Natural killer cell (primary cell): ENCODE measurements at regions not wholly inside any gene's neighbourhood (a gene's known extent, or its start where the extent isn't known, plus 50 kb on each side); places are given as distances from the start of the nearest gene placed in this dataset.

ENCODE experiments used
- ATAC-seq, 3 donors: fragments of 150-1000 bp in 2 of 3; fragments of 200-7000 bp in 1 of 3; cut with Tn5 transposase; 1 replicate in 1 of 3; 2 replicates in 2 of 3; pipeline ENCODE4 v1.10.0; 2021; ENCODE audit warnings: mild to moderate bottlenecking in 2 of 3, moderate library complexity in 2 of 3
- DNase-seq, 2 donors: peaks; one replicate each; pipeline versions ENCODE4 v3.0.0 to v3.0.0-alpha.2; 2013 to 2021; ENCODE audit warnings: mixed read lengths in 1 of 2
- H3K27ac ChIP-seq: one replicate; pipeline ENCODE4 v1.5.1; 2013; ENCODE audit warnings: mild to moderate bottlenecking, low read length
- H3K27me3 ChIP-seq: one replicate; pipeline ENCODE4 v1.6.1; 2013; ENCODE audit warnings: low read length; ENCODE audit not compliant: control insufficient read depth, insufficient read depth
- H3K36me3 ChIP-seq: one replicate; pipeline ENCODE4 v1.6.1; 2013; ENCODE audit warnings: low read length; ENCODE audit not compliant: control insufficient read depth, insufficient read depth
- H3K4me1 ChIP-seq: one replicate; pipeline ENCODE4 v1.6.1; 2013; ENCODE audit warnings: low read length; ENCODE audit not compliant: control insufficient read depth, insufficient read depth
- H3K4me3 ChIP-seq: one replicate; pipeline ENCODE4 v1.5.1; 2013; ENCODE audit warnings: low read length
- H3K9me3 ChIP-seq: one replicate; pipeline ENCODE4 v1.6.1; 2013; ENCODE audit warnings: low read length; ENCODE audit not compliant: control insufficient read depth, insufficient read depth
- H3K27ac Mint-ChIP-seq, 2 donors: one replicate each; pipeline ENCODE4 v1.8.0; 2022; ENCODE audit warnings: mild to moderate bottlenecking in 2 of 2, mixed read lengths in 2 of 2, moderate library complexity in 1 of 2
- H3K27me3 Mint-ChIP-seq, 2 donors: one replicate each; pipeline ENCODE4 v1.8.0; 2022; ENCODE audit warnings: low read depth in 2 of 2, mixed read lengths in 2 of 2
- H3K36me3 Mint-ChIP-seq: one replicate; pipeline ENCODE4 v1.8.0; 2022; ENCODE audit warnings: mixed read lengths
- H3K4me1 Mint-ChIP-seq, 2 donors: one replicate each; pipeline ENCODE4 v1.8.0; 2022; ENCODE audit warnings: mixed read lengths in 2 of 2
- H3K4me3 Mint-ChIP-seq: one replicate; pipeline ENCODE4 v1.8.0; 2022; ENCODE audit warnings: mild to moderate bottlenecking, moderate library complexity, mixed read lengths
- H3K9me3 Mint-ChIP-seq, 2 donors: one replicate each; pipeline ENCODE4 v1.8.0; 2022; ENCODE audit warnings: mixed read lengths in 2 of 2
- WGBS: methylation state at CpG from one replicate; pipeline ENCODE4 v1.1.7; 2013; ENCODE audit warnings: missing lambda C conversion rate; ENCODE audit not compliant: insufficient coverage; 5-methylcytosine and 5-hydroxymethylcytosine counted together
- intact Hi-C: fragments of 100-400 bp; cut with micrococcal nuclease; formaldehyde crosslinking; loops from one replicate; pipeline ENCODE4 v1.14.2; 2022
- TF ChIP-seq, protein P1 (sequence below): fragments of 200-600 bp; IDR thresholded peaks from one replicate; pipeline ENCODE4 v1.8.0; 2022; ENCODE audit warnings: antibody characterized with exemption

- no peak overlapping the region for H3K27ac ChIP-seq
- WGBS, result 73% methylated on average over 5 of the region's 6 CpGs
- peaks cover 3% of the 10 kb centered on the region for H3K9me3 ChIP-seq
- Mint-ChIP-seq H3K36me3 (peaks cover 10% of the 10 kb centered on the region), H3K4me1 (no peaks in the 10 kb centered on the region), H3K27me3 (no peaks in the 10 kb centered on the region), H3K27ac (no peak overlapping the region), H3K9me3 (peaks cover 21 to 22% of the 10 kb centered on the region in 2 donors), H3K4me3 (no peak overlapping the region)
- no peak for ATAC-seq
- TF ChIP-seq, protein P1, sequence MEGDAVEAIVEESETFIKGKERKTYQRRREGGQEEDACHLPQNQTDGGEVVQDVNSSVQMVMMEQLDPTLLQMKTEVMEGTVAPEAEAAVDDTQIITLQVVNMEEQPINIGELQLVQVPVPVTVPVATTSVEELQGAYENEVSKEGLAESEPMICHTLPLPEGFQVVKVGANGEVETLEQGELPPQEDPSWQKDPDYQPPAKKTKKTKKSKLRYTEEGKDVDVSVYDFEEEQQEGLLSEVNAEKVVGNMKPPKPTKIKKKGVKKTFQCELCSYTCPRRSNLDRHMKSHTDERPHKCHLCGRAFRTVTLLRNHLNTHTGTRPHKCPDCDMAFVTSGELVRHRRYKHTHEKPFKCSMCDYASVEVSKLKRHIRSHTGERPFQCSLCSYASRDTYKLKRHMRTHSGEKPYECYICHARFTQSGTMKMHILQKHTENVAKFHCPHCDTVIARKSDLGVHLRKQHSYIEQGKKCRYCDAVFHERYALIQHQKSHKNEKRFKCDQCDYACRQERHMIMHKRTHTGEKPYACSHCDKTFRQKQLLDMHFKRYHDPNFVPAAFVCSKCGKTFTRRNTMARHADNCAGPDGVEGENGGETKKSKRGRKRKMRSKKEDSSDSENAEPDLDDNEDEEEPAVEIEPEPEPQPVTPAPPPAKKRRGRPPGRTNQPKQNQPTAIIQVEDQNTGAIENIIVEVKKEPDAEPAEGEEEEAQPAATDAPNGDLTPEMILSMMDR, result no peak
- H3K36me3 ChIP-seq, result no peaks in the 10 kb centered on the region
- H3K27me3 ChIP-seq, result no peaks in the 10 kb centered on the region
- no peak overlapping the region for H3K4me3 ChIP-seq
- no peaks in the 10 kb centered on the region for H3K4me1 ChIP-seq
- intact Hi-C loops, result no loop called here
- DNase-seq, result no peak
These were observed 943.0 kb upstream of the PRKX start for GRCh38 chrX:4656419-4656818.

DNA sequence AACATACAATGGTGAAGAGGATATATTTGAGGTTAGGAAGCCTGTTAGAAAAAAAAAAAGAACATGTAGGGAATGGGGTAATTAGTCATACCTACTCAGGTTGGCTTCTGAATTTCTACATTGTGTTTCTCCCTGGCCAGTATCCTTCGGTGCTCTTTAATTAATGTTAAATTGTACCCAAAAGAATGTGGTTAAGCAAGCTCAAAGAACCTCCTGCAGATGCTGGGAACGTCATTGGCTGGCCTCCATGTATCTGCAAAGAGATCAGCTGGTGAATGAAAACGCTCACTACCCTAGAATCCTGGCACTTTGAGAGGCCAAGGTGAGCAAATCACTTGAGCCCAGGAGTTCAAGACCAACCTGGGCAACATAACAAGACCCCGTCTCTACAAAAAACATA lies 942.3 kb upstream of the PRKX start:
- Histone ChIP-seq H3K27me3 (no peaks in the 10 kb centered on the region), H3K9me3 (peaks cover 3% of the 10 kb centered on the region), H3K4me1 (no peaks in the 10 kb centered on the region), H3K36me3 (no peaks in the 10 kb centered on the region), H3K4me3 (no peak overlapping the region), H3K27ac (no peak overlapping the region)
- no peaks in the 10 kb centered on the region for H3K27me3 Mint-ChIP-seq
- intact Hi-C loops, result no loop called here
- H3K4me3 Mint-ChIP-seq, result no peak overlapping the region
- H3K27ac Mint-ChIP-seq, result no peak overlapping the region
- no peak for DNase-seq
- ATAC-seq, result no peak
- H3K9me3 Mint-ChIP-seq, result peaks cover 21 to 22% of the 10 kb centered on the region in 2 donors
- H3K4me1 Mint-ChIP-seq, result no peaks in the 10 kb centered on the region
- H3K36me3 Mint-ChIP-seq, result peaks cover 10% of the 10 kb centered on the region
- TF ChIP-seq, protein P1, result no peak
- WGBS, result 68% methylated on average over 3 of the region's 4 CpGs

GRCh38 chrX:4642114-4642513 lies 928.7 kb upstream of the PRKX start:
- DNase-seq (no peak), ATAC-seq (no peak)
- Mint-ChIP-seq H3K9me3 (peaks cover 9 to 13% of the 10 kb centered on the region in 2 donors), H3K27ac (no peak overlapping the region), H3K36me3 (no peaks in the 10 kb centered on the region), H3K4me3 (no peak overlapping the region), H3K4me1 (no peaks in the 10 kb centered on the region), H3K27me3 (no peaks in the 10 kb centered on the region)
- WGBS, result 67% methylated on average over 1 of the region's 2 CpGs
- Histone ChIP-seq H3K4me1 (no peaks in the 10 kb centered on the region), H3K27me3 (no peaks in the 10 kb centered on the region), H3K36me3 (no peaks in the 10 kb centered on the region), H3K4me3 (no peak overlapping the region), H3K27ac (no peak overlapping the region), H3K9me3 (no peaks in the 10 kb centered on the region)
- TF ChIP-seq, protein P1, result no peak
- intact Hi-C loops, result no loop called here

DNA sequence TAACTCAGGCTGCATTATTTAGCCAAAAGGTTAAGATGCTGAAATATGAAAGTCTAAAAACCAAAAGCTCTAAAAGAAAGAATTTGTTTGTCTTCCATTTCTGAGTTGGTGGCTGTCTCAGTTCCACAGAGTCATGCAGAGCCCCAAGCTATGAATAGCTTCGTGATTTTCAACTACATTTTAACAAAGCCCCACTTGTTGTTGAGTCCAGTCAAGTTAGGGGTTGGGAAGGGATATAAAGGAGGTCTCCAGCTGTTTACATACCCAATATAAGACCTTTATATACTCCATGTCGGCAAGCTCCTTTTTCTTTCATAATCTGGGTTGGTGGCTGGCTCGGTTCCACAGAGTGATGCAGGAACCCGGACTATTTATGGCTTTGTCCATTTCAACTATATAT lies 924.6 kb upstream of the PRKX start:
- no peaks in the 10 kb centered on the region for H3K9me3 ChIP-seq
- Mint-ChIP-seq H3K27me3 (no peaks in the 10 kb centered on the region), H3K4me1 (no peaks in the 10 kb centered on the region), H3K36me3 (no peaks in the 10 kb centered on the region), H3K9me3 (peaks cover 9 to 12% of the 10 kb centered on the region in 2 donors), H3K4me3 (no peak overlapping the region), H3K27ac (no peak overlapping the region)
- no peak for ATAC-seq
- no peaks in the 10 kb centered on the region for H3K4me1 ChIP-seq
- no peak overlapping the region for H3K27ac ChIP-seq
- H3K36me3 ChIP-seq, result no peaks in the 10 kb centered on the region
- H3K4me3 ChIP-seq, result no peak overlapping the region
- 73% methylated on average over 2 of the region's 4 CpGs for WGBS
- intact Hi-C loops, result no loop called here
- no peaks in the 10 kb centered on the region for H3K27me3 ChIP-seq
- DNase-seq, result no peak
- TF ChIP-seq, protein P1, result no peak
